Astrocyte (in vitro differentiated cells and primary cell): ENCODE measurements at regions not wholly inside any gene's neighbourhood (a gene's known extent, or its start where the extent isn't known, plus 50 kb on each side); places are given as distances from the start of the nearest gene placed in this dataset.

ENCODE experiments used
- EZH2 ChIP-seq: IDR thresholded peaks from 2 replicates; pipeline ENCODE4 v1.6.1; 2012; ENCODE audit warnings: mild to moderate bottlenecking, low read length, inconsistent platforms; ENCODE audit not compliant: insufficient read depth
- TF ChIP-seq, protein P1 (sequence below): IDR thresholded peaks from 2 replicates; pipeline ENCODE4 v1.5.1; 2011; ENCODE audit warnings: low read depth, mild to moderate bottlenecking, inconsistent platforms, low read length, moderate library complexity; ENCODE audit not compliant: insufficient read depth

GRCh38 chr10:107232013-107232412, 67.5 kb upstream of the SORCS1 start:
- TF ChIP-seq, protein P1, sequence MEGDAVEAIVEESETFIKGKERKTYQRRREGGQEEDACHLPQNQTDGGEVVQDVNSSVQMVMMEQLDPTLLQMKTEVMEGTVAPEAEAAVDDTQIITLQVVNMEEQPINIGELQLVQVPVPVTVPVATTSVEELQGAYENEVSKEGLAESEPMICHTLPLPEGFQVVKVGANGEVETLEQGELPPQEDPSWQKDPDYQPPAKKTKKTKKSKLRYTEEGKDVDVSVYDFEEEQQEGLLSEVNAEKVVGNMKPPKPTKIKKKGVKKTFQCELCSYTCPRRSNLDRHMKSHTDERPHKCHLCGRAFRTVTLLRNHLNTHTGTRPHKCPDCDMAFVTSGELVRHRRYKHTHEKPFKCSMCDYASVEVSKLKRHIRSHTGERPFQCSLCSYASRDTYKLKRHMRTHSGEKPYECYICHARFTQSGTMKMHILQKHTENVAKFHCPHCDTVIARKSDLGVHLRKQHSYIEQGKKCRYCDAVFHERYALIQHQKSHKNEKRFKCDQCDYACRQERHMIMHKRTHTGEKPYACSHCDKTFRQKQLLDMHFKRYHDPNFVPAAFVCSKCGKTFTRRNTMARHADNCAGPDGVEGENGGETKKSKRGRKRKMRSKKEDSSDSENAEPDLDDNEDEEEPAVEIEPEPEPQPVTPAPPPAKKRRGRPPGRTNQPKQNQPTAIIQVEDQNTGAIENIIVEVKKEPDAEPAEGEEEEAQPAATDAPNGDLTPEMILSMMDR: no peak
- no peak for TF ChIP-seq EZH2
